ENCODE measurements at regions not wholly inside any gene's neighbourhood (a gene's known extent, or its start where the extent isn't known, plus 50 kb on each side); places are given as distances from the start of the nearest gene placed in this dataset.
A peak's percentile ranks its signal among the peaks of the same experiment; 100 is the strongest.

- DNase-seq = no peak
Measured at GRCh38 chr18:27616324-27616723, 431.2 kb upstream of the CHST9 start.

GRCh38 chr18:27614951-27615844, 430.1 kb upstream of the CHST9 start:
- no peak for DNase-seq

- DNase-seq = no peak
Measured at GRCh38 chr18:27609221-27609620, 424.1 kb upstream of the CHST9 start.

GRCh38 chr18:27608742-27609141, 423.6 kb upstream of the CHST9 start:
- no peak for DNase-seq

GRCh38 chr18:27608174-27608573, 423.1 kb upstream of the CHST9 start:
- DNase-seq = no peak

GRCh38 chr18:27606741-27607140, 421.6 kb upstream of the CHST9 start:
- no peak for DNase-seq

GRCh38 chr18:27605107-27605834, 420.2 kb upstream of the CHST9 start:
- peak; percentile 14 for DNase-seq

GRCh38 chr18:27604583-27604982, 419.5 kb upstream of the CHST9 start:
- no peak for DNase-seq

- no peak for DNase-seq
Measured at GRCh38 chr18:27602092-27602491, 417.0 kb upstream of the CHST9 start.

- DNase-seq = no peak
Measured at GRCh38 chr18:27600245-27600644, 415.1 kb upstream of the CHST9 start.

- DNase-seq = peak; percentile 4
Measured at GRCh38 chr18:27599202-27599829, 414.2 kb upstream of the CHST9 start.

GRCh38 chr18:27595113-27595838, 410.2 kb upstream of the CHST9 start:
- DNase-seq = no peak

GRCh38 chr18:27585602-27586173, 400.6 kb upstream of the CHST9 start:
- DNase-seq = no peak

- DNase-seq = no peak
Measured at GRCh38 chr18:27583466-27583865, 398.4 kb upstream of the CHST9 start.

- DNase-seq = no peak
Measured at GRCh38 chr18:27582760-27583412, 397.8 kb upstream of the CHST9 start.

GRCh38 chr18:27581296-27581904, 396.3 kb upstream of the CHST9 start:
- DNase-seq = no peak

GRCh38 chr18:27579364-27579763, 394.3 kb upstream of the CHST9 start:
- no peak for DNase-seq

GRCh38 chr18:27577752-27578151, 392.6 kb upstream of the CHST9 start:
- no peak for DNase-seq

- no peak for DNase-seq
Measured at GRCh38 chr18:27577265-27577664, 392.2 kb upstream of the CHST9 start.

GRCh38 chr18:27567434-27567833, 382.3 kb upstream of the CHST9 start:
- no peak for DNase-seq

GRCh38 chr18:27564066-27564465, 379.0 kb upstream of the CHST9 start:
- DNase-seq = no peak
